CMK (cell line): ENCODE measurements at regions not wholly inside any gene's neighbourhood (a gene's known extent, or its start where the extent isn't known, plus 50 kb on each side); places are given as distances from the start of the nearest gene placed in this dataset.

Experiments
- DNase-seq: peaks from one replicate; pipeline ENCODE4 v3.0.0-alpha.2; 2010; ENCODE audit warnings: low read depth

- no peak for DNase-seq
These were observed 61.1 kb upstream of the NRXN1 start for GRCh38 chr2:51093016-51093415.

DNA sequence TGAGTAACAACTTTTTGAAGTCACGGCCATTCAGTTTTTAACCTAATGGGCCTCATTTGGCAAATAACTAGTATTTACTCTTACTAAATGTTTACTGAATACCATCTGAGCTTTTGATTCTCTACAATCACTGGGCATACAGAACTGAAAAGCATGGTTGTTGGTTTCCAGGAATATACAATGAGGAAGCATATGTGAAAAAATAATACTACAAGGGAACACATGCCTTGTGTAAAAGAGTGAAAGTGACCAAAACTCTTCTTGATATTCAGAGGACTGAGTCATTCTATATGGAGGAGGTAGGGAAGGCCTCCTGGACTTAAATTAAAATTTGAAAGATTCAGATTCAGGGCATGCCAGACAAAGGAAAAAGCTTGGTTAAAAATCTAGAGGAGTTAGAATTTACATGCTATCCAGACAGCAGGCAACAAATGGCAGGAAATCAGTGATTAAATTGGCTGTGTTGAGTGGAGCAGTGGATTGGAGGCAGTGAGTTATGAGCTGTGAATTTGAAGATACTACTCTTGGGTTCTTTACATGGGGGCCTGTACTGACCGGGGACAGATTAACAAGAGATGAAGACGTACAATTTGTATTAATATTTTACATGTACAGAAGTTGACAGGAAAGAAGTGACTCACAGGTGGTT, 53.6 kb upstream of the NRXN1 start:
- DNase-seq: no peak

GRCh38 chr2:51084750-51085149, 52.8 kb upstream of the NRXN1 start:
- no peak for DNase-seq
